ENCODE measurements at regions not wholly inside any gene's neighbourhood (a gene's known extent, or its start where the extent isn't known, plus 50 kb on each side); places are given as distances from the start of the nearest gene placed in this dataset.

- no peak for DNase-seq (ENCODE audit: low read depth in 2 of 2)
Measured at GRCh38 chr1:59115865-59116264, 181.0 kb upstream of the FGGY start.

- DNase-seq (ENCODE audit: low read depth in 2 of 2), result no peak
Measured at GRCh38 chr1:59116920-59117542, 179.9 kb upstream of the FGGY start.

GRCh38 chr1:59122527-59122926 lies 174.4 kb upstream of the FGGY start:
- no peak for DNase-seq (ENCODE audit: low read depth in 2 of 2)

GRCh38 chr1:59123081-59123681 lies 173.7 kb upstream of the FGGY start:
- DNase-seq (ENCODE audit: low read depth in 2 of 2), result no peak

GRCh38 chr1:59124166-59124565 lies 172.7 kb upstream of the FGGY start:
- DNase-seq (ENCODE audit: low read depth in 2 of 2), result no peak

GRCh38 chr1:59125154-59125553 lies 171.7 kb upstream of the FGGY start:
- DNase-seq (ENCODE audit: low read depth in 2 of 2), result no peak

GRCh38 chr1:59125676-59126320 lies 171.1 kb upstream of the FGGY start:
- DNase-seq (ENCODE audit: low read depth in 2 of 2), result no peak

GRCh38 chr1:59126366-59126765 lies 170.5 kb upstream of the FGGY start:
- no peak for DNase-seq (ENCODE audit: low read depth in 2 of 2)

- DNase-seq (ENCODE audit: low read depth in 2 of 2), result no peak
Measured at GRCh38 chr1:59128239-59128736, 168.6 kb upstream of the FGGY start.

GRCh38 chr1:59128784-59129227 lies 168.1 kb upstream of the FGGY start:
- DNase-seq (ENCODE audit: low read depth in 2 of 2), result no peak

GRCh38 chr1:59132295-59132694 lies 164.6 kb upstream of the FGGY start:
- DNase-seq (ENCODE audit: low read depth in 2 of 2), result no peak

- DNase-seq (ENCODE audit: low read depth in 2 of 2), result no peak
Measured at GRCh38 chr1:59133997-59134396, 162.9 kb upstream of the FGGY start.

GRCh38 chr1:59135761-59136255 lies 161.1 kb upstream of the FGGY start:
- DNase-seq (ENCODE audit: low read depth in 2 of 2), result no peak

- no peak for DNase-seq (ENCODE audit: low read depth in 2 of 2)
Measured at GRCh38 chr1:59136541-59137275, 160.2 kb upstream of the FGGY start.

GRCh38 chr1:59137276-59137615 lies 159.6 kb upstream of the FGGY start:
- no peak for DNase-seq (ENCODE audit: low read depth in 2 of 2)

GRCh38 chr1:59137968-59138367 lies 158.9 kb upstream of the FGGY start:
- DNase-seq (ENCODE audit: low read depth in 2 of 2), result no peak

GRCh38 chr1:59138402-59138801 lies 158.5 kb upstream of the FGGY start:
- DNase-seq (ENCODE audit: low read depth in 2 of 2), result no peak

- no peak for DNase-seq (ENCODE audit: low read depth in 2 of 2)
Measured at GRCh38 chr1:59139396-59139795, 157.5 kb upstream of the FGGY start.

- no peak for DNase-seq (ENCODE audit: low read depth in 2 of 2)
Measured at GRCh38 chr1:59141267-59141863, 155.5 kb upstream of the FGGY start.

- no peak for DNase-seq (ENCODE audit: low read depth in 2 of 2)
Measured at GRCh38 chr1:59142311-59143132, 154.4 kb upstream of the FGGY start.

- DNase-seq (ENCODE audit: low read depth in 2 of 2), result no peak
Measured at GRCh38 chr1:59143133-59143487, 153.8 kb upstream of the FGGY start.
